ENCODE measurements at regions not wholly inside any gene's neighbourhood (a gene's known extent, or its start where the extent isn't known, plus 50 kb on each side); places are given as distances from the start of the nearest gene placed in this dataset.

DNA sequence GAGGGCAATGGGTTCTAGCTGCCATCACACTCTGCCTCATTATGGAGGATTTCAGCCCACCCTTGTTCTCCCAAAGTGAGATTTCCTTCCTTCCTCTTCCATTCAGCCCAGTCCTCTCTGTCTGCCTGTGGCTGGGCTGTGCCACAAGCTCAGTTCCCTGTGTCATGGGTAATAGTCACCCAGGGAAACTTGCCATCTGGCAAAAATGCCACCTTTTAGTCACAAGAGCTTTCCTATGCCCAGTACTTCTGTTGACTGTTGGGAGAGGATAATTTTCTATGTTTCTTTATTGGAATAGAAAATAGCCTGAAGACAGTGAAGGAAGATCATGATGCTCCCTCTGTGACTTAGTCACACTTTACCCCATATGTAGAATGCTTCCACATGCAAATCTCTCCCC, 71.4 kb downstream of the TLR4 start:
- TF ChIP-seq CTCF (IDR thresholded peaks at IDR 0.05) = no peak
- TF ChIP-seq, protein P1, sequence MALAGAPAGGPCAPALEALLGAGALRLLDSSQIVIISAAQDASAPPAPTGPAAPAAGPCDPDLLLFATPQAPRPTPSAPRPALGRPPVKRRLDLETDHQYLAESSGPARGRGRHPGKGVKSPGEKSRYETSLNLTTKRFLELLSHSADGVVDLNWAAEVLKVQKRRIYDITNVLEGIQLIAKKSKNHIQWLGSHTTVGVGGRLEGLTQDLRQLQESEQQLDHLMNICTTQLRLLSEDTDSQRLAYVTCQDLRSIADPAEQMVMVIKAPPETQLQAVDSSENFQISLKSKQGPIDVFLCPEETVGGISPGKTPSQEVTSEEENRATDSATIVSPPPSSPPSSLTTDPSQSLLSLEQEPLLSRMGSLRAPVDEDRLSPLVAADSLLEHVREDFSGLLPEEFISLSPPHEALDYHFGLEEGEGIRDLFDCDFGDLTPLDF (CRISPR knock-in tag; IDR thresholded peaks at IDR 0.05) = no peak
- no peak for TF ChIP-seq STAT6 (CRISPR knock-in tag; conservative IDR thresholded peaks at IDR 0.05; ENCODE audit: low read depth)

All from WTC11 (cell line).